Activated naive CD4-positive, alpha-beta T cell treated with anti-CD3 and anti-CD28 coated beads, Interleukin-2, amount 50 U/mL, for 72 hours (primary cell): ENCODE measurements at regions not wholly inside any gene's neighbourhood (a gene's known extent, or its start where the extent isn't known, plus 50 kb on each side); places are given as distances from the start of the nearest gene placed in this dataset.
A peak's percentile ranks its signal among the peaks of the same experiment; 100 is the strongest.
"Not testable (repeated sequence)": the region's sequence is repeated elsewhere in the genome, so short reads cannot be mapped to it uniquely, and the experiment has no call there.

Source experiments
- ATAC-seq, 2 donors: fragments of 150-1000 bp; cut with Tn5 transposase; 2 replicates each; pipeline ENCODE4 v1.10.0; 2021; ENCODE audit warnings: mild to moderate bottlenecking in 2 of 2, moderate library complexity in 2 of 2
- DNase-seq, 2 donors: peaks; one replicate each; pipeline ENCODE4 v3.0.0; 2021 to 2022; ENCODE audit warnings: low spot score in 2 of 2
- H3K27ac Mint-ChIP-seq, 2 donors: one replicate each; pipeline ENCODE4 v1.8.0; 2022; ENCODE audit warnings: mild to moderate bottlenecking in 2 of 2, mixed read lengths in 2 of 2
- H3K36me3 Mint-ChIP-seq, 2 donors: one replicate each; pipeline ENCODE4 v1.8.0; 2022; ENCODE audit warnings: mixed read lengths in 2 of 2
- H3K9me3 Mint-ChIP-seq, 2 donors: one replicate each; pipeline ENCODE4 v1.8.0; 2022; ENCODE audit warnings: mixed read lengths in 2 of 2

- ATAC-seq = no peak
- Mint-ChIP-seq H3K9me3 (no peaks in the 10 kb centered on the region), H3K27ac (no peak overlapping the region), H3K36me3 (no peaks in the 10 kb centered on the region)
- DNase-seq = no peak
These were observed 111.5 kb upstream of the SVIL start for GRCh38 chr10:29746080-29746797.

- Mint-ChIP-seq H3K27ac (no peak overlapping the region), H3K36me3 (no peaks in the 10 kb centered on the region), H3K9me3 (no peaks in the 10 kb centered on the region)
- ATAC-seq (no peak), DNase-seq (no peak)
These were observed 106.3 kb upstream of the SVIL start for GRCh38 chr10:29740981-29741545.

GRCh38 chr10:29738341-29738740 is 103.6 kb upstream of the SVIL start:
- no peaks in the 10 kb centered on the region for H3K36me3 Mint-ChIP-seq
- DNase-seq = no peak
- H3K27ac Mint-ChIP-seq = no peak overlapping the region

GRCh38 chr10:29737074-29737593 is 102.4 kb upstream of the SVIL start:
- Mint-ChIP-seq H3K36me3 (no peaks in the 10 kb centered on the region), H3K9me3 (no peaks in the 10 kb centered on the region), H3K27ac (no peak overlapping the region)
- ATAC-seq (peak in 1 of 2 donors; percentile 11), DNase-seq (no peak)

More at GRCh38 chr10:29738341-29738740, 103.6 kb upstream of the SVIL start:
- no peaks in the 10 kb centered on the region for H3K9me3 Mint-ChIP-seq
- no peak for ATAC-seq

GRCh38 chr10:29736366-29737073 is 101.7 kb upstream of the SVIL start:
- Mint-ChIP-seq H3K27ac (peak overlapping the region in 1 of 2 donors; percentile 82), H3K9me3 (no peaks in the 10 kb centered on the region), H3K36me3 (no peaks in the 10 kb centered on the region)
- ATAC-seq (peak; percentile 4 to 17), DNase-seq (peak; percentile 29 to 58)

GRCh38 chr10:29735628-29736365 is 101.0 kb upstream of the SVIL start:
- DNase-seq = peak; percentile 88 to 91
- Mint-ChIP-seq H3K36me3 (no peaks in the 10 kb centered on the region), H3K9me3 (no peaks in the 10 kb centered on the region), H3K27ac (peak overlapping the region in 1 of 2 donors; percentile 82)
- ATAC-seq = peak; percentile 89

GRCh38 chr10:29734962-29735627 is 100.3 kb upstream of the SVIL start:
- ATAC-seq (peak; percentile 64 to 67), DNase-seq (peak; percentile 55 to 64)
- no peaks in the 10 kb centered on the region for H3K9me3 Mint-ChIP-seq
- peak overlapping the region in 1 of 2 donors; percentile 82 for H3K27ac Mint-ChIP-seq
- H3K36me3 Mint-ChIP-seq = no peaks in the 10 kb centered on the region

GRCh38 chr10:29734640-29734961 is 99.8 kb upstream of the SVIL start:
- DNase-seq (no peak), ATAC-seq (no peak)
- Mint-ChIP-seq H3K9me3 (no peaks in the 10 kb centered on the region), H3K36me3 (no peaks in the 10 kb centered on the region), H3K27ac (peak overlapping the region in 1 of 2 donors; percentile 33)

- Mint-ChIP-seq H3K27ac (no peak overlapping the region), H3K9me3 (peaks cover 0 to 4% of the 10 kb centered on the region in 2 donors), H3K36me3 (peaks cover 0 to 9% of the 10 kb centered on the region in 2 donors)
- ATAC-seq (no peak), DNase-seq (no peak)
These were observed 98.6 kb upstream of the SVIL start for GRCh38 chr10:29733323-29733722.

- DNase-seq (no peak), ATAC-seq (no peak)
- H3K36me3 Mint-ChIP-seq = peaks cover 0 to 9% of the 10 kb centered on the region in 2 donors
- peaks cover 0 to 4% of the 10 kb centered on the region in 2 donors for H3K9me3 Mint-ChIP-seq
- H3K27ac Mint-ChIP-seq = no peak overlapping the region
These were observed 98.1 kb upstream of the SVIL start for GRCh38 chr10:29732918-29733317.

- Mint-ChIP-seq H3K27ac (no peak overlapping the region), H3K36me3 (peaks cover 0 to 9% of the 10 kb centered on the region in 2 donors), H3K9me3 (peaks cover 0 to 4% of the 10 kb centered on the region in 2 donors)
- DNase-seq (no peak), ATAC-seq (no peak)
These were observed 97.0 kb upstream of the SVIL start for GRCh38 chr10:29731760-29732159.

GRCh38 chr10:29730969-29731368 is 96.2 kb upstream of the SVIL start:
- Mint-ChIP-seq H3K9me3 (peaks cover 0 to 4% of the 10 kb centered on the region in 2 donors), H3K36me3 (peaks cover 0 to 9% of the 10 kb centered on the region in 2 donors), H3K27ac (no peak overlapping the region)
- DNase-seq = no peak
- no peak for ATAC-seq

GRCh38 chr10:29730458-29730857 is 95.7 kb upstream of the SVIL start:
- Mint-ChIP-seq H3K9me3 (peaks cover 0 to 4% of the 10 kb centered on the region in 2 donors), H3K36me3 (peaks cover 0 to 9% of the 10 kb centered on the region in 2 donors)
- no peak for ATAC-seq

GRCh38 chr10:29728541-29729049 is 93.8 kb upstream of the SVIL start:
- peaks cover 0 to 9% of the 10 kb centered on the region in 2 donors for H3K36me3 Mint-ChIP-seq
- DNase-seq (no peak), ATAC-seq (no peak)
- H3K27ac Mint-ChIP-seq = no peak overlapping the region
- H3K9me3 Mint-ChIP-seq = peaks cover 0 to 4% of the 10 kb centered on the region in 2 donors

More at GRCh38 chr10:29730458-29730857, 95.7 kb upstream of the SVIL start:
- DNase-seq = no peak
- no peak overlapping the region for H3K27ac Mint-ChIP-seq

GRCh38 chr10:29725927-29726326 is 91.2 kb upstream of the SVIL start:
- DNase-seq, H3K27ac Mint-ChIP-seq, ATAC-seq: not testable (repeated sequence)
- peaks cover 2 to 10% of the 10 kb centered on the region in 2 donors for H3K9me3 Mint-ChIP-seq
- peaks cover 2 to 10% of the 10 kb centered on the region in 2 donors for H3K36me3 Mint-ChIP-seq
